SK-N-MC (cell line): ENCODE measurements at regions not wholly inside any gene's neighbourhood (a gene's known extent, or its start where the extent isn't known, plus 50 kb on each side); places are given as distances from the start of the nearest gene placed in this dataset.

Source experiments
- EZH2 ChIP-seq: fragments of 200-600 bp; sonication (generic); IDR thresholded peaks from one replicate; pipeline ENCODE4 v1.6.1; 2017; ENCODE audit warnings: antibody characterized with exemption
- POLR2AphosphoS5 ChIP-seq: IDR thresholded peaks from 2 replicates; pipeline ENCODE4 v1.6.1; 2012; ENCODE audit warnings: mild to moderate bottlenecking, low read depth, low read length, borderline replicate concordance

GRCh38 chr13:112183532-112184090, 116.7 kb downstream of the SOX1 start:
- TF ChIP-seq EZH2 (no peak), POLR2AphosphoS5 (no peak)
